Coronary artery (tissue), 2 donors: ENCODE measurements at regions not wholly inside any gene's neighbourhood (a gene's known extent, or its start where the extent isn't known, plus 50 kb on each side); places are given as distances from the start of the nearest gene placed in this dataset.
"Not testable (repeated sequence)": the region's sequence is repeated elsewhere in the genome, so short reads cannot be mapped to it uniquely, and the experiment has no call there.

Experiments
- DNase-seq: peaks from one replicate; pipeline ENCODE4 v3.0.0-alpha.2; 2017; ENCODE audit warnings: low spot score
- H3K27ac ChIP-seq, 2 donors: fragments of 200-600 bp; sonication (generic); one replicate each; pipeline ENCODE4 v1.5.1; 2016 to 2019
- H3K4me3 ChIP-seq: fragments of 200-600 bp; sonication (generic); 2 replicates; pipeline ENCODE4 v1.5.1; 2016; ENCODE audit warnings: mild to moderate bottlenecking, moderate library complexity
- TF ChIP-seq, protein P1 (sequence below): fragments of 200-600 bp; sonication (generic); IDR thresholded peaks from one replicate; pipeline ENCODE4 v1.5.1; 2019; ENCODE audit warnings: antibody characterized with exemption

DNA sequence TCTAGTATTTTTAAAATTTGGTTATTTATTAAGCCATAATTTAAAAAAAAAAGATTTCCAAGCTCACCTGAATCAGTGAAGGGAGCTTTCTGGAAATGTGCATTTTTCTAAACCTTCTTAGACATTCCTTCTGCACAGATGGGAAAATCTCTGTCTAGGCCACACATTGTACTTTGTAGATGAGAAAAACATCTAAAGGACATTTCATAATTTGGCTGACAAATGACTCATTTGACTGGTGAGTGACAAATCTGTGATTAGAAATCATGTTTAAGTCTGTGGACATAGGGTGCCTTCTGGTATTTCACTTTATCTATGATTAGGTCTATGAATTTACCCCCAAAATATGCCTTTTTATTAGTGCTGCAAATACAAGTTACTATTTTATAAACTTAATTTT lies 1044.9 kb upstream of the FLRT2 start:
- Histone ChIP-seq H3K27ac (no peak overlapping the region), H3K4me3 (no peak overlapping the region)
- DNase-seq, result no peak
- TF ChIP-seq, protein P1, sequence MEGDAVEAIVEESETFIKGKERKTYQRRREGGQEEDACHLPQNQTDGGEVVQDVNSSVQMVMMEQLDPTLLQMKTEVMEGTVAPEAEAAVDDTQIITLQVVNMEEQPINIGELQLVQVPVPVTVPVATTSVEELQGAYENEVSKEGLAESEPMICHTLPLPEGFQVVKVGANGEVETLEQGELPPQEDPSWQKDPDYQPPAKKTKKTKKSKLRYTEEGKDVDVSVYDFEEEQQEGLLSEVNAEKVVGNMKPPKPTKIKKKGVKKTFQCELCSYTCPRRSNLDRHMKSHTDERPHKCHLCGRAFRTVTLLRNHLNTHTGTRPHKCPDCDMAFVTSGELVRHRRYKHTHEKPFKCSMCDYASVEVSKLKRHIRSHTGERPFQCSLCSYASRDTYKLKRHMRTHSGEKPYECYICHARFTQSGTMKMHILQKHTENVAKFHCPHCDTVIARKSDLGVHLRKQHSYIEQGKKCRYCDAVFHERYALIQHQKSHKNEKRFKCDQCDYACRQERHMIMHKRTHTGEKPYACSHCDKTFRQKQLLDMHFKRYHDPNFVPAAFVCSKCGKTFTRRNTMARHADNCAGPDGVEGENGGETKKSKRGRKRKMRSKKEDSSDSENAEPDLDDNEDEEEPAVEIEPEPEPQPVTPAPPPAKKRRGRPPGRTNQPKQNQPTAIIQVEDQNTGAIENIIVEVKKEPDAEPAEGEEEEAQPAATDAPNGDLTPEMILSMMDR, result no peak

DNA sequence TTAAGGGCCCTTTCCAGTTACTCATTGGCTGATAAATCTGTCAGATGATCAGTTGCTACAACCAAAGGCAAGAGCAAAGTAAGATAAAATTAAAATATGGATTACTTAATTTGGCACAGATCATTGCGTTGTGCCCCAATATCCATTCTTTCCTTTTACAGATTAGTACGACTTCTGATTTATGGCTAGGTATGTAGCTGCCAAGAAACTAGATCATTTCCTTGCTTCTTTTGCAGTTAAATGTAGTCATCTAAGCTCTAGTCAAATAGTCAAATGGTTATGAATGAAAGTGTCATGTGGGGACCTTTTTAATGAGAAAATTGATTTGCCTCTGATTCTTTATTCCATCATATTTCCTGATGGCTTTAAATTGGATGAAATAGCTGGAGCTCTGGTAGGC lies 1039.9 kb upstream of the FLRT2 start:
- no peak overlapping the region for H3K27ac ChIP-seq
- H3K4me3 ChIP-seq, result no peak overlapping the region
- DNase-seq, result no peak
- TF ChIP-seq, protein P1, result no peak

DNA sequence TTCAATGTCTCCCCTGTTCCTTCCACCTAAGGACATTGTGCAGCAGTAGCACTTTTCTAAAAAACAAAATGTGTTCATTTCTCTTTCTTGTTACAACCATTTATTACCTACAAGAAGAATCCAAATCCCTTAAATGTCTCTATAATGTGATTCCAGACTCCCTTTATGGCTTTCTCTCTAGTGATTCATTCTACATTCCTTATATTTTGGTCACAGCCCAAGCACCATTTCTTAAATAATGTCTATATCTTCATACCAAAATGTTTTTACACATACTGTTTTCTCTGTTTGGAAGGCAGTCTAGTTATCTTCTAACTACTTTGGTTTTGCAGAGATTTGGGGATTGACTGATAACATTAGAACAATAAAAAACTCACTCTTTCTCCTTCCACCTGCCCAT lies 1037.3 kb upstream of the FLRT2 start:
- Histone ChIP-seq H3K4me3 (no peak overlapping the region), H3K27ac (no peak overlapping the region)
- TF ChIP-seq, protein P1, result no peak
- no peak for DNase-seq

DNA sequence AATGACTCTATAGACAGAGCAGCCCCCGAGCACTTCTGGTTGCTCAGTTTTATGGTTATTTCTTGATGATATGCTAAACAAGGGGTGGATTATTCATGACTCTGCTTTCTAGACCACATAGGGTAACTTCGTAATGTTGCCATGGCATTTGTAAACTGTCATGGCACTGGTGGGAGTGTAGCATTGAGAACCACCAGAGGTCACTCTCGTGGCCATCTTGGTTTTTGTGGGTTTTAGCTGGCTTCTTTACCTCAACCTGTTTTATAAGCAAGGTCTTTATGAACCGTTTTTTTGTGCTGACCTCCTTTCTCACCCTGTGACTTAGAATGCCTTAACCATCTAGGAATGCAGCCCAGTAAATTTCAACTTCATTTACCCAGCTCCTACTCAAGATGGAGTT lies 1036.2 kb upstream of the FLRT2 start:
- H3K27ac ChIP-seq, result no peak overlapping the region
- no peak for DNase-seq
- H3K4me3 ChIP-seq, result no peak overlapping the region
- TF ChIP-seq, protein P1, result no peak

DNA sequence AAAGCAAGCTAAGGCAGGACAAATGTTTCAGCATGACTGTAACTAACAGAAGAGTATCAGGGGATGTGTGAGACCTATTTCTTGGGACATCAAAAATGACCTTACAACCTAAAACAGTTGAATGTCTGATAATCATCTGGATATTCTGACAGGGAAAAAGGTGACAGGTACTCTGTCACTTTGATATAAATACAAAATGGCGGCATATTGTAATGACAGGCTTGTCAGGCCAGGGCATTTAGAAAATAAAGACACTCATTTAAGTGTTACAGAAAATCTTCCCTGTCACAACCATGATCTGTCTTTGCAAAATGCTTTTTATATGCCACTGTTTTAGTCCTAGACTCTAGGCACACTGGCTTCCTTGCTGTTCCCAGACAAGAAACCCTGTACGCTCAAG lies 1033.3 kb upstream of the FLRT2 start:
- TF ChIP-seq, protein P1, result no peak
- Histone ChIP-seq H3K27ac (no peak overlapping the region), H3K4me3 (no peak overlapping the region)
- DNase-seq, result no peak

DNA sequence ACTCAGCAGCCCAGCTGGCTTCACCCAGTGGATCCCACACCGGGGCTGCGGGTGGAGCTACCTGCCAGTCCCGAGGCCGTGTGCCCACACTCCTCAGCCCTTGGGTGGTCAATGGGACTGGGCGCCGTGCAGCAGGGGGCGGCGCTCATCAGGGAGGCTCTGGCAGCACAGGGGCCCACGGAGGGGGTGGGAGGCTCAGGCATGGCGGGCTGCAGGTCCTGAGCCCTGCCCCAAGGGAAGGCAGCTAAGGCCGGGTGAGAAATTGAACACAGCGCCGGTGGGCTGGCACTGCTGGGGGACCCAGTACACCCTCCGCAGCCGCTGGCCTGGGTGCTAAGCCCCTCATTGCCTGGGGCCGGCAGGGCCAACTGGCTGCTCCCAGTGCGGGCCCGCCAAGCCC lies 1017.1 kb upstream of the FLRT2 start:
- H3K4me3 ChIP-seq, DNase-seq, H3K27ac ChIP-seq: not testable (repeated sequence)

DNA sequence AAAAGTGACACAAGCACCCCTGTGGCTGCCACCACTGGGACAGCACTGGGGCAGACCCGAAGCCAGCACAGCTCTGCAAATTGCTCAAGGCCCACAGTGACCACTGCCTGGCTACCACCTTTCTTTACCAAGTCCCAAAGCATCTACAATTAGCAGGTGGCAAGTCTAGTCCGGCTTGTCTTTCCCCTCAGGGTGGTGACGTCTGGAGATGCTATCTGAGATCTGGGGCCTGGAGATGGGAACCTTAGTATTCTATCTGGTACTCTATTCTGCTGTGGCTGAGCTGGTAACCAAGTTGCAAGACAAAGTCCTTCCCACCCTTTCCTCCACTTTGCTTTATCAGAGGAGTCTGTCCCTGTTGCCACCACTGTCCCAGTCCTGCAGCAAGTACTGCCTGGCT lies 1010.1 kb upstream of the FLRT2 start:
- DNase-seq, result no peak
- Histone ChIP-seq H3K4me3 (no peak overlapping the region), H3K27ac (no peak overlapping the region)
- TF ChIP-seq, protein P1, result no peak
